HG02885 (cell line): ENCODE measurements at regions not wholly inside any gene's neighbourhood (a gene's known extent, or its start where the extent isn't known, plus 50 kb on each side); places are given as distances from the start of the nearest gene placed in this dataset.

ENCODE experiments used
- ATAC-seq: cut with Tn5 transposase; IDR thresholded peaks from one replicate; pipeline ENCODE4 v1.9.1; 2021; ENCODE audit warnings: mild to moderate bottlenecking; ENCODE audit not compliant: unreplicated experiment, poor library complexity

DNA sequence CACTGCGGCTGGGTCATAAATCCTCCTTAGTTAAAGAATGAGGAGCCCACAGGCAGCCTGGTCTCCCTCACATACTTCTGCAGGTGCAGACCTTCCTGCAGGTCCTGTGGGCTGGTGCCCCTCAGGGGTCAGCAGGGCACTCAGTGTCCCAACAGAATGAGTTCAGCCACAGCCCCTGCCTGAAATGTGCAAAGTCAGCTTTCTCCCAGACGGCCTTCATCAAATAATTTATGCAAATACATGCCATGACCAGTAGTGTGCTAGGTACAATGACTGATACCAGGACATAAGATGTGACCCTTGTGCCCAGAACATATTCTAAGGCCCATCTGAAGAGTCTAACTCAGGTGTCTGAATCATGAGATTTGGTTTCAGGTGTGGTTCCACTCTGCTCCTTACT lies 703.4 kb downstream of the TBC1D22A start:
- no peak for ATAC-seq

GRCh38 chr22:47465222-47465621 lies 702.8 kb downstream of the TBC1D22A start:
- no peak for ATAC-seq

DNA sequence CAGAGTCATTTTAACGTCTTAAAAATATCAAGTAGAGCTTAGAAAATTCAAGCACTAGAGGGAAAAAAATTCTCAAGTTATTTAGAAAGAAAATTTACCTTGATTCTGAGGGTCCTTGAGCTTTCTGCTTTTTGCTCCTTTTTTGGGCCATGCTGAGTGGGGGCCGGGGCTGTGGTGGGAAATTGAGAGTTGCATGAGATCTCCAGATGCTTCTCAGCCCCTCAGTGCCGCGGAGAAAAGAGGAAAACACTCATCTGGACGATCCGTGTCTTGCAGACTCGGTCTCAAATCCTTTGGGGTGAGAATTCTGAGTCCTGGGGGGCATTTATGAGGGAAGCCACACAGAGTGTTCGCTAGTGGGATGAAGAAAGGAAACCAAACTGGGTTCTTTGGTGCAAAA lies 700.8 kb downstream of the TBC1D22A start:
- no peak for ATAC-seq

- ATAC-seq: no peak
These were observed 698.4 kb downstream of the TBC1D22A start for GRCh38 chr22:47460861-47461260.

GRCh38 chr22:47460176-47460575 lies 697.7 kb downstream of the TBC1D22A start:
- no peak for ATAC-seq

- ATAC-seq: no peak
These were observed 695.9 kb downstream of the TBC1D22A start for GRCh38 chr22:47458348-47458747.

DNA sequence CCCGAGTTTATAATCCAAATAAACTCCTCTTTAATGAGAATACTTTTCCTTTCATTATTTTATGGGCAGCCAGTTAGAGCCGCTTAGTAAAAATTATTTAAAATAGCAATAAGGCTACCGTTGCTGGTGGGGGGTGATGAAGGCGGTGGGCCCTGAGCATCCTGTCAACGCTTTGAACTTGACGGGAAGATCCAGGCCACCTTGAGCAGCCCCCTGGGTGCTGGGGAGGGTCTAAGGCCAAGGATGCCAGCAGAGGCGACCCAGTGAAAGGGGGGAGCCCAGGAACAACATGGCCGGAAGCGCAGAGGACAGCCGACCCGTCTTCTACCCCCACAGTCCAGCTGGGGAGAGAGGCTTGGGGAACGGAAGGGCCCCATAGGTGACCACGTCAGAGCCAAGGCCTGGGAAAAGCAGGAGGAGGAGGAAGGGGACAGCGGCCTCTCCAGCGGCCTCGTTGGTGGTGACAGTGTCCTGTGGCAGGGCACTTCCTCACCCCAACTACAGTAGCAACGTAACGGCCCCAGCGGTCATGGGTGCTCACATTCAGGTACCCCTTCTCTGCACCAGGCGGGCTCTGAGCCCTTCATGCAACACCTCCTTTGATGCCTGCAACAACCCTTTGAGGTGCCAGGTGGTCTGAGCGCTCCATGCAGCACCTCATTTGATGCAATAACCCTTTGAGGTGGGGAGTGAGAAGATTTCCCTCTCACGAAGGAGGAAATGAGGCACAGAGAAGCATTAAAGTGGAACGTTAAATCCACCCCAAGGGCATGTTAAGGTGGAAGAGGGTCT lies 695.3 kb downstream of the TBC1D22A start:
- ATAC-seq: no peak

DNA sequence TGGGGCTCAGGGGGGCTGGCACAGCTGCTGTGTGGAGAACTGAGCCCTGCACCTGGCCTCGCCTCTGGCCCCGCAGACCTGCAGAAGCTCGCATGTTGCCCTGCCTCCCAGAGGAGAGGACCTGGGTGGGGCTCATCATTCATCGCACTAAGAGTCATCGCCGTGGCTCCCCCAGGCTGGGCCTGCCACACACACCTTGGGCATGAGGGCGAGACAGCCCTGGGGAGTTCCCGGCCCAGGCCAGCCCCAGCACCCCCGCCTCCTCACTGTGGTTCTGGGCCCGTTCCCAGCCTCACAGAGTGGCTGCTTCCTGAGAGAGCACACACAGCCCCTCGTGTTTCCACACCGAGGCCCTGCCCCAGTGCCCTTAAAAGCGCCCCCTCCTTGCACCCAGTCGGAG lies 694.6 kb downstream of the TBC1D22A start:
- ATAC-seq: no peak

- no peak for ATAC-seq
These were observed 693.6 kb downstream of the TBC1D22A start for GRCh38 chr22:47456031-47456430.

DNA sequence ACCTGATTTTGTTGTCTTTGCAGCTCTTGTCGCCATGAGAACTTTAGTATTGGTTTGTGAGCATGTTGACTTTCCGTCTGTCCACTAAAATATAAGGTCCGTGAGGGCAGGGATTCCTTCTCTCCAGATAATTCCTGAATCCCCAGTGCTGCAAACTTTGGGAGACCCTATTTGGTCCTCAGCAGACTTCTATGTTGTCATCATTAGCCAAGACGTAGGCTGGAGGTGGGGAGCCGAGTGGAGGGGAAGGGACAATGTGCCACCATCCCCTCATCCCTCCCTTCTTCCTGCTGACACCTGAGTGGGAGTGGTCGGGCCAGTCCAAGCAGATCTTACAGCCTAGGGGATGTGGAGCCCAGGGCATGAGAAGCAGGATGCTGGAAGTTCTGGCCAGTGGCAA lies 690.6 kb downstream of the TBC1D22A start:
- ATAC-seq: no peak

GRCh38 chr22:47452184-47452583 lies 689.7 kb downstream of the TBC1D22A start:
- ATAC-seq: no peak

GRCh38 chr22:47450876-47451475 lies 688.5 kb downstream of the TBC1D22A start:
- ATAC-seq: no peak

DNA sequence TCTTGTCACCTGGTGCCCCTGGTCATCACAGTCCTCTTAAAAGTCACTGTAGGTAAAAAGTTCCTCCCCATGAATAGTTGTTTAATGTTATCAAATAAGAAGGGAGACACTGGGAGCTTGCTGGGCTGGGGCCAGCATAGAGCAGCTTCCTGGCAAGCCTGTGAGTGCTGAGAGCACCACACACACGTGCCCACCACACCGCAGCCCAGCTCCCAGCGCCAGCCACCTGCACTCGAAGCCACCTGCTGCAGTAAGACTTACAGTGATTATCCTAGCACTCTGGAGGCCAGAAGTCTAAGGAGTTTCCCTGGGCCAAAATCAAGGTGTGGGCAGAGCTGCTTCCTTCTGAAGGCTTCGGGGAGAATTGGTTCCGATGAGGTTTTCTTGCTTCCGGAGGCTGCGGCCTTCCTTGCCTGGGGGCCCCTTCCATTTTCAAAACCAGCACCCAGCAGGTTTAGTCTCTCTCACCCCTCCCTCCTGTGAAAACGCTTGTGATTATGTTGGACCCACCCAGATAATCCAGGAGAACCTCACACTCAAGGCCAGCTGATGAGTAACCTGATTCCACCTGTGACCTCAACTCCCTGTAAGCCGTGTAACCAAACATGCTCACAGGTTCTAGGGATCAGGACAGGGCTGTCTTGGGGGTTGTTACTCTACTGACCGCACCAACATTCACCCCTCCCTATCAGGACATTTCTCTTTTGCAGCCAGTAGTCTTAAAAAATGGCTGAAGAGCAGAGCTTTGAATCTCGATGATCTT lies 687.2 kb downstream of the TBC1D22A start:
- no peak for ATAC-seq

DNA sequence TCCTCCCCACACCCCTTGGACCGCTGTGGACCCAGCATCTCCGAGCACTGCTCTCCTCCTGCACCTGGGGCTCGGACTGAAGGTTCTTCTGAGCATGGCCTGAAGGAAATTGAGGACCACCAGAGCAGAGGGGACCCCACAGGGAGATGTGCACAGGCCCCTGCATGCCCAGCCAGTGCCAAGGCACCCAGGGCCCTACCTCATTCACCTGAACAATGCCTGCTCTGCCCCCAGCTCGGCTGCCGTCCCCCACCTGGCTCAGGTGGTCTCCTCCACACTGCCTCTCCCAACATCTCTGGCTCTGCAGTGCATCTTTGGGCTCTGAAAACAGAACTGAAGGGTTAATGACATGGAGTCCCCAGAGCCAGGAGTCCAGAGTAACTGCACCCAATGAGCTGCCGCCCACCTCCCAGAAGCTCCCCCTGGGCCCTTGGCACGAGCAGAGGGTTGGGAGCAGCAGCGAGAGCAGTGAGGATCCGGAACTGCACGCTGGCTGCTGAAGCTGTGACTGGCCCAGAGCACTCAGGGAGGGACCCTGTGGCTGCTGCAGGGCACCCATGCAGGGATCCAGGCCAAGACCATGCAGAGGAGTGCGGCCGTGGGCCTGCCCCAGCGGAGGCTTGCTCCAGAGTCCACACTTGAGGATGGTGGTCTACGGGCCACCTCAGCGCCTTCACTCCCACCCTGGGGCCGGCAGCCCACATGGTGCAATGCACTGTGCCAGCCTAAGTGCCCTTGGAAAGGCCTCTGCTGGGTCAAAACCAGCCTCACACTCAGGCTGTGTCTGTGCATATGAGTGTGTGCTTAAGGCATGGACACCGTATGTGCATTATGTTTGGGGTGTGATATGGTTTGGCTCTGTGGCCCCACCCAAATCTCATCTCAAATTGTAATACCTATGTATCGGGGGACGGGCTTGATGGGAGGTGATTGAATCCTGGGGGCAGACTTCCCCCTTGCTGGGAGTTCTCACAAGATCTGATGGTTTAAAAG lies 686.1 kb downstream of the TBC1D22A start:
- no peak for ATAC-seq

DNA sequence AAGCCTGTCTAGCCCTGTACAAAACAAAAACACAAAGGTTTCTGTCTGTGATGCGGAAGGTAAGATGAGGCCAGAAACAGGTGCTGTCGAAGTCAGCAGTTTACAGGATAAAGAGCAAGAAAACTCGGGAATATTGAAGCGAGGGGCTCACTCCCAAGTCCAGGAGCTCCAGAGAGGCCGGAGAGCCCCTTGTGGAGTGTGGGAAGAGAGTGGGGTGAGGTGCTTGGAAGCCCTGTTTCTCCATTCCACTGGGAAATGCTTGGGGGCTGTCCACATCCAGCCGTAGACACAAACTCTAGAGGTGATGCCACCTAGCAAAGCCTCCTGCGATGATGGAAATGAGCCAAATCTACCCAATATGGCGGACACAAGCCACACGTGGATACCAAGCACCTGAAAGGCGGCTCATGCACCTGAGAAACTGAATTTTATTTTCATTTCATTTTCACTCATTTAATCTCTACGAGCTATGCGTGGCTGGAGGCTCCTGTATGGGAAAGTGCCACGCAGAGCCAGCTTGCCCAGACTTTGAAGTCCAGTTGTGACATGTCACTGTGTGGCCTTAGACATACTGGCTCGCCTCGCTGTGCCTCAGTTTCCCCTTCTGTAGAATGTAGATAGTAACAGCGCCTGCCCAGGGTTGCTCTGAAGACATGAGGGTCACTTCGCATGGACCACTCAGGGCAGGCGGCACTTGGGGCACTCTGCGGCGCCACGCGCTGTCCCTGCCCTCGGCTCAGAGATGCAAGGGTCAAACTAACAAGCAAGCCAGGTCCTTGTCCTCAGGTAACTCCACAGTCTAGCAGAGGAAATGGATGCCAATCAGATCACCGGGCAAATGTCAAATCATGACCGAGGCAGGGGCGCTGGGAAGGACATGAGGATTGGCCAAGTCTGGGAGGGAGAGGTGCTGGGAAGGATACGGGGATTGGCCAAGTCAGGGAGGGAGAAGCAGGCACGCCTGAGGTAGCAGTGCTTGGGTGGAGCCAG lies 684.7 kb downstream of the TBC1D22A start:
- no peak for ATAC-seq

DNA sequence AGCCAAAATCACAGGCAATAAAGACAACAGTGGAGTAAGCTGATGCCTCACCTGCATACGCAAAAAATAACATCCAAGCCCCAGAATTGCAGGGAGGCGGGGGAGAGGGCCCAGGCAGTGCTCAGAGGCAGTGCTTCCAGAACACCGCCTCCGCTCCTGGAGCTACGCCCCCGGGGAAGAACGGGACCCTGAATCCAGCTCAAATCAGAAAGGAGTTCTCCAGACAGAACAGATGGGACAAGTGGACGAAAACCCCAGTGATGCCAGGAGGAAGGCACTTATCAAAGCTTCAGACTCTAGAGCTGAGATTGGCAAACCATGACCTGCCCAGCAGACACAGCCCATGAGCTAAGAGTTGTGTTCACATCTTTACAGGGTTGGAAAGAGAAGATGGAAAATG lies 683.9 kb downstream of the TBC1D22A start:
- ATAC-seq: no peak

GRCh38 chr22:47445716-47446290 lies 683.4 kb downstream of the TBC1D22A start:
- no peak for ATAC-seq

GRCh38 chr22:47445212-47445611 lies 682.8 kb downstream of the TBC1D22A start:
- no peak for ATAC-seq

GRCh38 chr22:47444746-47445065 lies 682.3 kb downstream of the TBC1D22A start:
- ATAC-seq: no peak
